ENCODE measurements at regions not wholly inside any gene's neighbourhood (a gene's known extent, or its start where the extent isn't known, plus 50 kb on each side); places are given as distances from the start of the nearest gene placed in this dataset.

GRCh38 chr14:41016213-41016612, 590.5 kb upstream of the LRFN5 start:
- H3K27ac ChIP-seq = no peak overlapping the region

DNA sequence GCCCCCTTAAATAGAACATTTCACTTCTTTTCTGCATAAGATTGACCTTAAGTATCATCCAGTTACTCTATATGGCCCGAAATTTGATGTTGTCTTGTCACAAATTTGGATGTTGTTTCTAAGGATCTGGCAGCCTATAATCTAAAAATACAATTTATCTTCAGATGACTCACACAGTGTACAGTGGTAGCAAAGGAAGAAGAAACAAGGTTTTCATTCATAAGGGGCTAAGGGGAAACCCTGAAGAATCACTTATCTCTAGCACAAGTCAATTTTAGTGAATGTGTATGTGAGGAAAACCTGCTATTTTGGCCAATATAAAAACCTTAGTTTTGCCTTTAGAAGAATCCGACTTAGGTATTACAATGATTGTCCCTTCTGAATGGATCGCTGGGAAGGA, 606.3 kb upstream of the LRFN5 start:
- TF ChIP-seq ZFX (IDR thresholded peaks at IDR 0.05) (no peak), CTCF (conservative IDR thresholded peaks at IDR 0.05) (no peak)
- no peak overlapping the region for H3K27ac ChIP-seq

More at GRCh38 chr14:41016213-41016612, 590.5 kb upstream of the LRFN5 start:
- no peak for TF ChIP-seq CTCF (conservative IDR thresholded peaks at IDR 0.05)
- TF ChIP-seq ZFX (IDR thresholded peaks at IDR 0.05) = no peak

DNA sequence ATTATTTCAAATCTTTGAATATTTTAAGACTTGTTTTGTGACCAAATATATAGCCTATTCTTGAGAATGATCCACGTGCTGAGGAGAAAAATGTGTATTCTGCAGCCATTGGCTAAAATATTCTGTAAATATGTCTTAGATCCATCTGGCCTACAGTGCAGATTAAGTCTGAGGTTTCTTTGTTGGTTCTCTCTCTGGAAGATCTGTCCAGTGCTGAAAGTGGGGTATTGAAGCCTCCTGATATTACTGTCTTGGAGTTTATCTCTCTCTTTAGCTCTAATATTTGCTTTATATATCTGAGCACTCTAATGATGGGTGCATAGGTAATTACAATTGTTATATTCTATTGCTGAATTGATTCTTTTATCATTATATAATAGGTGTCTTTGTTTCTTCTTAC, 617.4 kb upstream of the LRFN5 start:
- TF ChIP-seq CTCF (conservative IDR thresholded peaks at IDR 0.05) = no peak
- no peak for TF ChIP-seq ZFX (IDR thresholded peaks at IDR 0.05)
- no peak overlapping the region for H3K27ac ChIP-seq

DNA sequence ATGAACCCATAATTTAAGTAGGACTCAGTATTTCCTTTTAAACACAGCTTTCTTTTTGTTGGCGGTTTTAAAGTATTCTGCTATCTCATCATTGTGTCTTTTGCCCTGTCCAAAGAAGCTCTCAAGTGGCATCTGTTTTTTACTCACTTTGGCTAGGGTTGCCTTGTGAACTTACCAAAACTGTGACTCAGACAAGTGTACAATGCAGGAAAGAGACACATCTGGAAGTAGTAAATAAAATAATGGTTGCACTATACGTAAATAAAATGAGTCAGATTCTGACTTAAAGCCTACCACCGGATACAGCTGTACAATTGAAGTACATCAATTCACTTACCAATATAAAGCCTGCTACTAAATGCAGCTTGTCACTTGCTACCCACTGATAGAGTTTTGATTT, 619.2 kb upstream of the LRFN5 start:
- no peak overlapping the region for H3K27ac ChIP-seq
- TF ChIP-seq CTCF (conservative IDR thresholded peaks at IDR 0.05) = no peak
- TF ChIP-seq ZFX (IDR thresholded peaks at IDR 0.05) = no peak

DNA sequence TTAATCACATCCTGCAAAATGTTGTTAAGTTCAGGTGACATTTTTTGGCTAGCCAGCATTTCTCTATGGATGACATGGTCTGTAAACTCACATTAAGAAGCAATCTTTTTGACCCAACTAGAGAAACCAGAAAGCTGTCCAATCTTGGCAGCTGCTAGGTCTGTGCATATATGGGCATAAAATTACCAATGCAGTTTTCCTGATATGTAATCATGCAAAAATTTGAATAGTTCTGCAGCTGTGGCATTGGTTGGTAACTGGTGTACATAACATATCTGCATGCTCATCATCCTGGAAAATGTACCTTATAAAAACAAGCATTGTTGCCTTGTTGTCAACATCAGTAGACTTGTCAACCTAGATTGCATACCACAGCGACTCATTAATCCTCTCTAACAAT, 620.0 kb upstream of the LRFN5 start:
- H3K27ac ChIP-seq = no peak overlapping the region
- no peak for TF ChIP-seq ZFX (IDR thresholded peaks at IDR 0.05)
- no peak for TF ChIP-seq CTCF (conservative IDR thresholded peaks at IDR 0.05)

GRCh38 chr14:40985584-40985983, 621.1 kb upstream of the LRFN5 start:
- TF ChIP-seq CTCF (conservative IDR thresholded peaks at IDR 0.05) = no peak
- TF ChIP-seq ZFX (IDR thresholded peaks at IDR 0.05) = no peak
- no peak overlapping the region for H3K27ac ChIP-seq

DNA sequence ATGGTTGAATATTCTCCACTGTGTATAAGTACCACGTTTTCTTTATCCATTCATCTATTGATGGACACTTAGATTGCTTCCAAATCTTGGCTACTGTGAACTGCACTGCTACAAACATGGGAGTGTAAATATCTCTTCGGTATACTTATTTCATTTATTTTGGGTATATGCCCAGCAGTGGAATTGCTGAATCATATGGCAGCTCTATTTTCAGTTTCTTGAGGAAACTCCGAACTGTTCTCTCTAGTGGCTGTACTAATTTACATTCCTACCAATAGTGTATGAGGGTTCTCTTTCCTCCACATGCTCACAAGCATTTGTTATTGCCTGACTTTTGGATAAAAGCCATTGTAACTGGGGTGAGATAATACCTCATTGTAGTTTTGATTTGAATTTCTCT, 623.1 kb upstream of the LRFN5 start:
- H3K27ac ChIP-seq = no peak overlapping the region
- TF ChIP-seq CTCF (conservative IDR thresholded peaks at IDR 0.05) = no peak
- no peak for TF ChIP-seq ZFX (IDR thresholded peaks at IDR 0.05)

Data from C4-2B (cell line).